Right lobe of liver (tissue), 4 donors: ENCODE measurements at regions not wholly inside any gene's neighbourhood (a gene's known extent, or its start where the extent isn't known, plus 50 kb on each side); places are given as distances from the start of the nearest gene placed in this dataset.

ENCODE experiments used
- CTCF ChIP-seq, 4 donors: fragments of 200-600 bp in 3 of 4; fragments of 450-650 bp in 1 of 4; IDR thresholded peaks; one replicate each; pipeline versions ENCODE4 v1.5.1 to v1.8.0; 2016 to 2022; ENCODE audit warnings: antibody characterized with exemption in 4 of 4, mild to moderate bottlenecking in 2 of 4
- POLR2A ChIP-seq: fragments of 450-650 bp; IDR thresholded peaks from one replicate; pipeline ENCODE4 v1.6.1; 2017; ENCODE audit warnings: antibody characterized with exemption, mild to moderate bottlenecking
- donor health status: DM: no; HTN: no; CAD: no.
- donor health status: DM: no; HTN: no; CAD: no.
- donor health status: DM: no; HTN: yes; CAD: no.

- TF ChIP-seq CTCF (IDR thresholded peaks at IDR 0.05) (no peak), POLR2A (no peak)
Measured at GRCh38 chr10:55441777-55442176, 640.7 kb upstream of the PCDH15 start.
